Stimulated activated naive CD4-positive, alpha-beta T cell treated with Interleukin-2 at 50 U/mL for 16 hours (primary cell): ENCODE measurements at regions not wholly inside any gene's neighbourhood (a gene's known extent, or its start where the extent isn't known, plus 50 kb on each side); places are given as distances from the start of the nearest gene placed in this dataset.

ENCODE experiments used
- DNase-seq: peaks from one replicate; lab custom pipeline; 2025; lab: John Stamatoyannopoulos, UW

- no peak for DNase-seq
Measured at GRCh38 chr11:64457416-64458010, 98.2 kb upstream of the SLC22A11 start.

DNA sequence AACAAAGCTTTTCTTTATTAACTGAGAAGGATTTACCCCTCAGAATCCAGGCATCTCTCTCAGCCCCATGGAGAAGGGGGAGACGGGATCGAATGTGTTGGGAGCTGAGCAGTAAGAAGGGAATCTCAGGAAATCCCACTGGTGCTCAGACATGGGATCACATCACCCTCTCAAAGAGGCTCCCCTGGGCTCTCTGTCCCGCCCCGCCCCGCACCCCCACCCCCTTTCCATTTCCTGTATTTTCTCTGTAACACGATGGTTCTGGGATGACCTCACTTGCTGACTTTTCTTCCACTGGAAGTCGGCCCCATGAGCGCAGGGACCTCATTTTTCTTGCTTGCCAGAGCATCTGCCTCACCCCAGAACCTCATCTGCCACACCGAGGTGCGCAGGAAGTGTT is 96.7 kb upstream of the SLC22A11 start:
- no peak for DNase-seq

GRCh38 chr11:64459609-64460008 is 96.1 kb upstream of the SLC22A11 start:
- DNase-seq: no peak

DNA sequence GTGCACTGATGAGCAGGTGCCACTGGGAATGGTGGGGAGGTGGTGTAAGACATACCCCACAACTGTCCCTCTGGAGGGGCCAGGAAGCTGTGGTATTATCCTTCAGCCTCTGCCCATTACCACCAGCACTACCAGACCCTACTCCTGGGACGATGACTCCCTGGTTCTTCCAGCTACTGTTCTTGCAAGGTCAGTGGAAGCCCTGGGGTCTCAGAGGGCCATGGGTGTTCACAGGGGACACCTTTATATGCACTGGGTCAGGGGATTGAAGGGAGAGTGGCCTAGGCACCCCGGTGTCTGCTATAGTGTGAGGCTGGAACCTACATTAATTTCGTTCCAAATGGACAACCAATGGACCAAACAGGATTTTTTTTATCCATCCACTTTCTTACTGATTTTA is 94.7 kb upstream of the SLC22A11 start:
- no peak for DNase-seq

DNA sequence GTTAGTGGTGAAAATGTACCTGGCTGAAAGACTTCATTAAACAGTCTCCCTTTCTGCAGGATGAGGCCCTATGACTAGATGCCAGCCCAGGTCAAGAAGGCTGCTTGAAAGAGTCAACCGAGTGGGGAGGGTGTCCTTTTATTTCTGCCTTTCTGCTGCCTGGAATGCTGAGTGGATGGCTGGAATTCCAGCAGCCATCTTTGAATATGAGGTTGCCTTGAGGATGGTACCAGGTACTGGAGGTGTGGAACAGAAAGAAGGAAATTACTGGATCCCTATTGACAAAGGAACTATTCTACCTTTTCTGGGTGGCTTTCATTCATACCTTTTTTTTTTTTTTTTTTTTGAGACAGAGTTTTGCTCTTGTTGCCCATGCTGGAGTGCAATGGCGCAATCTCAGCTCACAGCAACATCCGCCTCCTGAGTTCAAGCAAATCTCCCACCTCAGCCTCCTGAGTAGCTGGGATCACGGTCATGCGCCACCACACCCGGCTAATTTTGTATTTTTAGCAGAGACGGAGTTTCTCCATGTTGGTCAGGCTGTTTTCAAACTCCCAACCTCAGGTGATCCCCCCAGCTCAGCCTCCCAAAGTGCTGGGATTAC is 89.5 kb upstream of the SLC22A11 start:
- no peak for DNase-seq

- DNase-seq: no peak
Measured at GRCh38 chr11:64469288-64469687, 86.5 kb upstream of the SLC22A11 start.

- no peak for DNase-seq
Measured at GRCh38 chr11:64472593-64473455, 82.9 kb upstream of the SLC22A11 start.

GRCh38 chr11:64474680-64475079 is 81.1 kb upstream of the SLC22A11 start:
- DNase-seq: no peak

- no peak for DNase-seq
Measured at GRCh38 chr11:64475145-64475544, 80.6 kb upstream of the SLC22A11 start.

- no peak for DNase-seq
Measured at GRCh38 chr11:64476881-64477280, 78.9 kb upstream of the SLC22A11 start.

DNA sequence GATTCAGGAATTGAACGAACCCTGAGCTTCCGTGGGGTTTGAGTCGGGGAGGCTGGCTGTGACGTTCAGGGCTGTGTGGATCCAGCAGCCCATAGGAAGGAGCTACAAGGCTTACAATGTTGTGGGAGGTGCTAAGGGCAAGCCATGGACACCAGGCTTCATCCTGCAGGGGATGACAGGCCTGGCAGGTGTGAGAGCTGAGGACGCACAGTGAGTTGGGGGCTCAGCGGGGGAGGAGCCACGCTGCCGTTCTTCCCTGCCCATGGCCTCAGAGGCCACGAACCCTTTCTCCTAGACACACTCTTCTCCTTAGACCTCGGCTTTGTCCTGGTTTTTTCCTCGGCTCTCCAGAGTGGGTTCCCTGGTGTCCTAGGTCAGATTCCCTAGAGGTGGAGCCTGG is 78.1 kb upstream of the SLC22A11 start:
- no peak for DNase-seq

DNA sequence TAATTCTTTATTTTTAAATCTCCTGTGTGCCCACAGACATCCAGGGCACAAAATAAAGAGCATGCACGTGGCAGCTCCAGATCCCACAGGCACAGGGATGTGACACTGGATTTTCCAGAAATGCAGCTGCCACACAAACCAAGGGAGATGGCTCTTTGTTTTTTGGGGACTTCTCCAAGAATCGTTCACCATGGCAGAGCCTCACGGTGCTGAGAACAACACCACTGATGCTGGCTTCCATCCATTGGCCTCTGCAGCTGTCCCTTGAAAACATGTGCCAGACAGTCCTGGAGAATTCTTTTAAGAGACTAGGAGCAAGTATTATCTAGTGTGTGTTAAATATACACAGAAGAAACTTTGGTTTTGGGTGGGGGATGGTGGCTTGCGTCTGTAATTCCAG is 73.2 kb upstream of the SLC22A11 start:
- no peak for DNase-seq

DNA sequence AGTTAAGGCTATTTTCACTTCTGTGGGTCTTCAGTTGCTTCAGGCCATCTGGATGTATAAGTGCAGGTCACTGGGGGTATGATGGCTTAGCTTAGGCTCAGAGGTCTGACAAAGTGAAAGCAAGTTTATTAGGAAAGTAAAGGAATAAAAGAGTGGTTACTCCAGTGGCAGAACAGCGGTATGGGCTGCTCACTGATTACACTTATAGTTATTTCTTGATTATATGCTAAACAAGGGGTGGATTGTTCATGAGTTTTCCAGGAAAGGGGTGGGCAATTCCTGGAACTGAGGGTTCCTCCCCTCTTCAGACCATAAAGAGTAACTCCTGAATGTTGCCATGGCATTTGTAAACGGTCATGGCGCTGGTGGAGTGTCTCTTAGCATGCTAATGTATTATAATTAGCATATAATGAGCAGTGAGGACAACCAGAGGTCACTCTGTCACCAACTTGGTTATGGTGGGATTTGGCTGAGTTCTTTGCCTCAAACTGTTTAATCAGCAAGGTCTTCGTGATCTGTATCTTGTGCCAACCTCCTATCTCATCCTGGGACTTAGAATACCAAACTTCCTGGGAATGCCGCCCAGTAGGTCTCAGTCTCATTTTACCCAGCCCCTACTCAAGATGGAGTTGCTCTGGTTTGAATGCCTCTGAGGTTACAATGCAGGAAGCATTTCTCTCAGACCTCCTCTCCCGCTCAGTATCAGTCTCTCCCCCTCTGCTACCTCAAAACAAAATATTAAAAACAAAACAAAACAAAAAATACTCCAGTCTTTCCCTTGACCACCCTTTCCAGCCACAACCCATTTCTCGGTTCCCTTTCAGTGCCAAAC is 71.3 kb upstream of the SLC22A11 start:
- DNase-seq: no peak

GRCh38 chr11:64485074-64485473 is 70.7 kb upstream of the SLC22A11 start:
- no peak for DNase-seq

- peak; percentile 4 for DNase-seq
Measured at GRCh38 chr11:64489831-64490441, 65.8 kb upstream of the SLC22A11 start.

- DNase-seq: no peak
Measured at GRCh38 chr11:64490562-64491216, 65.1 kb upstream of the SLC22A11 start.

DNA sequence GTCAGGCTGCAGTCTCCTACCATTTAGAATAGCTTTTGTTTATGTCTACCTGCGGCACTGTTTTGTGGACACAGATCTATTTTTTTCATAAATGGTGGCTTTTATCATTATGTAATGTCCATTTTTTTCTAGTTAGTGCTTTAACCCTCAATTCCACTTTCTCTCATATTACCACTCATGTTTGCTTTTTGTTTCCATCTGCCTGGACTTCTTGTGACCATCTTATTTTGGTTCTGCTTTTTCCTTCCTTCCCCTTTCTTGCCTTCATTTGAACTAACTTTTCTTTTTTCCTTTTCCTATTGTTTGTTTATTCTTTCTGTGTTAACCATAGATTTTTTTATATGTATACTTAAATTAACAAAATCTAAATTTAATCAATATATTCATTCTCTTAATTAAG is 63.2 kb upstream of the SLC22A11 start:
- no peak for DNase-seq

- DNase-seq: no peak
Measured at GRCh38 chr11:64498136-64498535, 57.6 kb upstream of the SLC22A11 start.

DNA sequence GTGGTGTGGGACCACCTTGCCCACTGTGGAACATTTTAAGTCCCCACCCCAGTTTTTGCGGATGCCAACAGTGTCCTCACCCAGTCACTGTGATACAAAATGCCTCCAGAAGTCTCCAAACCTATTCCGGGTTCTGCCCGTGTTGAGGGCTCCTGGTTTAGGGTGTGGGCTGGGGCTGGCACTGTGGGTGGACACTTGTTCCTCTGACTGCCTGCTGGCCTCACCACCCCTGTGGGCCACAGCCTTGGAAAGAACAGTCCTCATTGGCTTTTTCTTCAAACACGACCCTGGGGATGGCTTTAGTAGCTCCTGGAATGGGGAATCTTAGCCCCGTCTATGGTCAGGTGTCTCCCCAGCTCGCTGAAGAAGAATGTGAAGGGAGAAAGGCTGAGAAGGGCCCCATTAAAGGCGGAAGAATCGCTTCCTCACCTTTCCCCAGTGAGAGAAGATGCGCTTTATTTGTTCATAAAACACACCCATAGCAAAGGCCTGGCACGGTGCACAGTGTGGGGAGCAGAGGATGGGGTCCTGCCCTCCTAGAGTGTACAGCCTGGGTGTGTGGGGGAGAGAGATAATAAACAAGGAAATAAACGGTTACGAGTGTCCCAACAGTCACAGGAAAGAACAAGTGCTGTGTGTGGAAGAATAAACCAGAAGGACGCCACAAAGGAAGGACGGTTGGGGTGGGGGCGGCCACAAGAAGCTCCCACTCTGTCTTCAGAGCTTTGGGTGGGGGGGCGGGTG is 56.3 kb upstream of the SLC22A11 start:
- no peak for DNase-seq

GRCh38 chr11:64500176-64501013 is 55.3 kb upstream of the SLC22A11 start:
- DNase-seq: no peak
